Peyer's patch (tissue), 4 donors: ENCODE measurements at regions not wholly inside any gene's neighbourhood (a gene's known extent, or its start where the extent isn't known, plus 50 kb on each side); places are given as distances from the start of the nearest gene placed in this dataset.

ENCODE experiments used
- DNase-seq, 3 donors: peaks; one replicate each; pipeline ENCODE4 v3.0.0-alpha.2; 2017 to 2019
- H3K27ac ChIP-seq, 4 donors: fragments of 200-600 bp; sonication (generic); one replicate each; pipeline ENCODE4 v1.5.1; 2016 to 2019
- H3K27me3 ChIP-seq, 2 donors: fragments of 200-600 bp; sonication (generic); one replicate each; pipeline ENCODE4 v1.5.1; 2019
- H3K36me3 ChIP-seq, 3 donors: fragments of 200-600 bp; sonication (generic); one replicate each; pipeline ENCODE4 v1.5.1; 2016 to 2019
- H3K4me1 ChIP-seq, 4 donors: fragments of 200-600 bp; sonication (generic); one replicate each; pipeline ENCODE4 v1.5.1; 2016 to 2019
- H3K4me3 ChIP-seq, 4 donors: fragments of 200-600 bp; sonication (generic); 1 replicate in 3 of 4; 2 replicates in 1 of 4; pipeline ENCODE4 v1.5.1; 2016 to 2019; ENCODE audit warnings: mild to moderate bottlenecking in 1 of 4
- H3K9me3 ChIP-seq, 4 donors: fragments of 200-600 bp; sonication (generic); one replicate each; pipeline ENCODE4 v1.5.1; 2016 to 2019; ENCODE audit warnings: mild to moderate bottlenecking in 1 of 4
- CTCF ChIP-seq, 6 experiments: fragments of 450-650 bp in 4 of 6; fragments of 200-600 bp in 2 of 6; sonication (generic) in 1 of 6; IDR thresholded peaks; one replicate each; pipeline ENCODE4 v1.5.1; 2017 to 2019; ENCODE audit warnings: antibody characterized with exemption in 6 of 6, mild to moderate bottlenecking in 3 of 6, moderate library complexity in 1 of 6
- POLR2A ChIP-seq, 2 donors: fragments of 450-650 bp; IDR thresholded peaks; one replicate each; pipeline ENCODE4 v1.5.1; 2017; ENCODE audit warnings: antibody characterized with exemption in 2 of 2, mild to moderate bottlenecking in 2 of 2, moderate library complexity in 2 of 2

GRCh38 chr9:87353301-87353700 is 144.4 kb upstream of the DAPK1 start:
- Histone ChIP-seq H3K9me3 (no peaks in the 10 kb centered on the region), H3K27ac (no peak overlapping the region), H3K36me3 (no peaks in the 10 kb centered on the region), H3K4me1 (no peaks in the 10 kb centered on the region), H3K4me3 (no peak overlapping the region), H3K27me3 (no peaks in the 10 kb centered on the region)
- TF ChIP-seq CTCF (IDR thresholded peaks at IDR 0.05), result no peak
- no peak for DNase-seq

GRCh38 chr9:87354147-87354546 is 143.5 kb upstream of the DAPK1 start:
- no peak overlapping the region for H3K27ac ChIP-seq
- H3K27me3 ChIP-seq, result no peaks in the 10 kb centered on the region
- no peaks in the 10 kb centered on the region for H3K36me3 ChIP-seq
- H3K9me3 ChIP-seq, result no peaks in the 10 kb centered on the region
- TF ChIP-seq POLR2A (IDR thresholded peaks at IDR 0.05), result no peak
- TF ChIP-seq CTCF (IDR thresholded peaks at IDR 0.05), result no peak
- no peaks in the 10 kb centered on the region for H3K4me1 ChIP-seq
- H3K4me3 ChIP-seq, result no peak overlapping the region
- no peak for DNase-seq

GRCh38 chr9:87357600-87357999 is 140.1 kb upstream of the DAPK1 start:
- Histone ChIP-seq H3K9me3 (no peaks in the 10 kb centered on the region), H3K36me3 (no peaks in the 10 kb centered on the region), H3K27ac (no peak overlapping the region), H3K27me3 (no peaks in the 10 kb centered on the region), H3K4me3 (no peak overlapping the region), H3K4me1 (no peaks in the 10 kb centered on the region)
- TF ChIP-seq CTCF (IDR thresholded peaks at IDR 0.05) (no peak), POLR2A (IDR thresholded peaks at IDR 0.05) (no peak)
- no peak for DNase-seq

GRCh38 chr9:87359264-87359663 is 138.4 kb upstream of the DAPK1 start:
- Histone ChIP-seq H3K27me3 (no peaks in the 10 kb centered on the region), H3K9me3 (no peaks in the 10 kb centered on the region), H3K4me1 (no peaks in the 10 kb centered on the region), H3K27ac (no peak overlapping the region), H3K36me3 (no peaks in the 10 kb centered on the region), H3K4me3 (no peak overlapping the region)
- no peak for DNase-seq
- no peak for TF ChIP-seq CTCF (IDR thresholded peaks at IDR 0.05)
- TF ChIP-seq POLR2A (IDR thresholded peaks at IDR 0.05), result no peak

GRCh38 chr9:87359958-87360601 is 137.6 kb upstream of the DAPK1 start:
- no peaks in the 10 kb centered on the region for H3K9me3 ChIP-seq
- no peaks in the 10 kb centered on the region for H3K4me1 ChIP-seq
- H3K4me3 ChIP-seq, result no peak overlapping the region
- no peaks in the 10 kb centered on the region for H3K36me3 ChIP-seq
- TF ChIP-seq CTCF (IDR thresholded peaks at IDR 0.05), result no peak
- TF ChIP-seq POLR2A (IDR thresholded peaks at IDR 0.05), result no peak
- no peak for DNase-seq
- no peak overlapping the region for H3K27ac ChIP-seq
- no peaks in the 10 kb centered on the region for H3K27me3 ChIP-seq
